ENCODE measurements at regions not wholly inside any gene's neighbourhood (a gene's known extent, or its start where the extent isn't known, plus 50 kb on each side); places are given as distances from the start of the nearest gene placed in this dataset.

DNA sequence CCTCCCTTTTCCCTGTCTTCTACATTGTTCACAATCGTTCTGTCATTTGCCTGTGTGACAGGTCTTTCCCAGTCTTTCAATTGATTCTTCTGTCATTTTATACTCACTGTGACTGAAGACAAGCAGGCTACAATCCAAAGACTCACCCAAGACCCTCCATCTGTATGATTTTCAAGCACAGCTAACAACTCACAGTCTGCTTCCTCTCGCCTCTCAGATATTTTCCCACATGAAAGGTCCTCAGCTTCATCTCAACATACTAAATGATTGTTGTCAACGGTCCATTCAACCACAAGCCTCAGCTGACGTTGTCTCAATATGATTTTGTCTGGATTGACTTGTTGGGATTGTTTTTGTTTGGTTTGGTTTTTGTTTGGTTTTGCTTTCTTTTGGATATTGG, 346.5 kb downstream of the NFIB start:
- 76% methylated on average over 4 of the region's 4 CpGs for WGBS
- no peaks in the 10 kb centered on the region for H3K27me3 ChIP-seq

GRCh38 chr9:13967011-13967410, 346.9 kb downstream of the NFIB start:
- Histone ChIP-seq H3K9me3 (no peaks in the 10 kb centered on the region), H3K36me3 (no peaks in the 10 kb centered on the region), H3K27me3 (no peaks in the 10 kb centered on the region), H3K4me3 (no peak overlapping the region), H3K27ac (no peak overlapping the region), H3K4me1 (peaks cover 4% of the 10 kb centered on the region)
- no peak for TF ChIP-seq EP300 (IDR thresholded peaks at IDR 0.05)
- no peak for TF ChIP-seq POLR2A (IDR thresholded peaks at IDR 0.05)
- TF ChIP-seq POLR2AphosphoS5 (IDR thresholded peaks at IDR 0.05) = no peak
- TF ChIP-seq, protein P1, sequence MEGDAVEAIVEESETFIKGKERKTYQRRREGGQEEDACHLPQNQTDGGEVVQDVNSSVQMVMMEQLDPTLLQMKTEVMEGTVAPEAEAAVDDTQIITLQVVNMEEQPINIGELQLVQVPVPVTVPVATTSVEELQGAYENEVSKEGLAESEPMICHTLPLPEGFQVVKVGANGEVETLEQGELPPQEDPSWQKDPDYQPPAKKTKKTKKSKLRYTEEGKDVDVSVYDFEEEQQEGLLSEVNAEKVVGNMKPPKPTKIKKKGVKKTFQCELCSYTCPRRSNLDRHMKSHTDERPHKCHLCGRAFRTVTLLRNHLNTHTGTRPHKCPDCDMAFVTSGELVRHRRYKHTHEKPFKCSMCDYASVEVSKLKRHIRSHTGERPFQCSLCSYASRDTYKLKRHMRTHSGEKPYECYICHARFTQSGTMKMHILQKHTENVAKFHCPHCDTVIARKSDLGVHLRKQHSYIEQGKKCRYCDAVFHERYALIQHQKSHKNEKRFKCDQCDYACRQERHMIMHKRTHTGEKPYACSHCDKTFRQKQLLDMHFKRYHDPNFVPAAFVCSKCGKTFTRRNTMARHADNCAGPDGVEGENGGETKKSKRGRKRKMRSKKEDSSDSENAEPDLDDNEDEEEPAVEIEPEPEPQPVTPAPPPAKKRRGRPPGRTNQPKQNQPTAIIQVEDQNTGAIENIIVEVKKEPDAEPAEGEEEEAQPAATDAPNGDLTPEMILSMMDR (IDR thresholded peaks at IDR 0.05) = no peak
- DNase-seq (ENCODE audit: low spot score in 2 of 2) = no peak
- 82% methylated on average over 1 of the region's 1 CpG for WGBS

More for the DNA sequence above, 346.5 kb downstream of the NFIB start:
- no peaks in the 10 kb centered on the region for H3K36me3 ChIP-seq
- no peaks in the 10 kb centered on the region for H3K9me3 ChIP-seq
- TF ChIP-seq, protein P1 (IDR thresholded peaks at IDR 0.05) = no peak
- TF ChIP-seq POLR2A (IDR thresholded peaks at IDR 0.05) = no peak
- no peak for TF ChIP-seq POLR2AphosphoS5 (IDR thresholded peaks at IDR 0.05)
- no peak for TF ChIP-seq EP300 (IDR thresholded peaks at IDR 0.05)
- H3K27ac ChIP-seq = no peak overlapping the region
- peaks cover 4% of the 10 kb centered on the region for H3K4me1 ChIP-seq
- DNase-seq (ENCODE audit: low spot score in 2 of 2) = no peak
- H3K4me3 ChIP-seq = no peak overlapping the region

GRCh38 chr9:13963005-13963653, 350.8 kb downstream of the NFIB start:
- WGBS = 76% methylated on average over 3 of the region's 3 CpGs
- Histone ChIP-seq H3K36me3 (no peaks in the 10 kb centered on the region), H3K9me3 (no peaks in the 10 kb centered on the region), H3K4me1 (no peaks in the 10 kb centered on the region), H3K27ac (no peak overlapping the region), H3K4me3 (no peak overlapping the region), H3K27me3 (no peaks in the 10 kb centered on the region)
- TF ChIP-seq POLR2A (IDR thresholded peaks at IDR 0.05) (no peak), POLR2AphosphoS5 (IDR thresholded peaks at IDR 0.05) (no peak)
- no peak for DNase-seq (ENCODE audit: low spot score in 2 of 2)

DNA sequence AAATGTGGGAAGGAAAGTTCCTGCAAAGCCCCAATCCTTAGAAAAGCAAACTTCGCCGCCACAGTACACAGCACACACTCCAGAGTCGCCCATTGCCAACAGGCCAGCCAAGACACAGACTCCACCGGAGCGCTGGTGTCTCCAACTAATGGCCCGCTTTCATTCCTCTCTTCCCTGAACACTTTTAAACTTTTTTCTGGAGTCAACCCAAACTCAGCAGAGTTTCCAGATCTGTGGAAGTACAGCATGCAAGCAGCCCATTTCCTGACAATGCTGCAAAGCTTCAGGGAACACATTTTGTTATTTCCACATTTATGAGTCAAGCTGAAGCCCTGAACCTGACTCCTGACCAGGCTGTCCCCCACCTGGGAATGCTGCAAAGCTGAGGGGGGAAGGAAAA, 351.9 kb downstream of the NFIB start:
- 78% methylated on average over 6 of the region's 6 CpGs for WGBS
- no peak for DNase-seq (ENCODE audit: low spot score in 2 of 2)
- H3K27ac ChIP-seq = no peak overlapping the region
- H3K4me1 ChIP-seq = no peaks in the 10 kb centered on the region
- no peaks in the 10 kb centered on the region for H3K27me3 ChIP-seq
- H3K9me3 ChIP-seq = no peaks in the 10 kb centered on the region
- no peak overlapping the region for H3K4me3 ChIP-seq
- no peaks in the 10 kb centered on the region for H3K36me3 ChIP-seq
- TF ChIP-seq, protein P1 (IDR thresholded peaks at IDR 0.05) = no peak
- TF ChIP-seq EP300 (IDR thresholded peaks at IDR 0.05) = no peak
- no peak for TF ChIP-seq POLR2A (IDR thresholded peaks at IDR 0.05)
- no peak for TF ChIP-seq POLR2AphosphoS5 (IDR thresholded peaks at IDR 0.05)

DNA sequence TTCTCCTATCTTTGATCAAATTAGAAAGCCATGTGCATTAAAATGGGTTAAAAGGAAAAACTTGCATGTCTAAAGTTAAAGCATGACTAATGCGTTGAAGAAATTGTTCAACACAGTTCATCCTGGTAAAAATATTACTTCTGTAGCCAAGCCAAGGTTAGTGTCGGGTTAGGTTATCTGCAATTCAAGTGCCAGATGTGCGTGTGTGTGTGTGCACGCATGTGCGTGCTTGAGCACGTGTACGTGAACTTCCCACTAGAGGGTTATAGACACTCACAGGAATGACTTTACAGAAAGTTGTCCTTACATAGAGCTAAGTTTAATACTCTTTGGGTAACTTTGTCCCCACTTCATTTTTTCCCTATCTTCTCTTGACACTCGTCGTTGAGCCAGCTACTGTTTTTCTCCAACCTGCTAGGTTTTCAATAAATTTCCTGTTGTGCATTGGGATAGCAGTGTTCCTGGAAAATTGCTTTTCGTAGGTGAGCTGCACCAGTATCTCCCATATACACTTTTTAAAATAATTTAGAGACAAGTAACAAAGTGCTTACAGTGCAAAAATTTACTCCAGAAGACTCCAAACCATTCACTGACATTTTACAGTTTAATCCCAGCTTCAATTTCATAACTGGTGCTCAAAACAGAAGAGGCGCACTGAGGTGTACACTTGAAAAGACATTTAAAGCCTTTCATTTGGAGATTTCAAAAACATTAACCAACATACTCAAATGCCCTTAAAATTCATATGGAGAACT, 353.8 kb downstream of the NFIB start:
- 63% methylated on average over 11 of the region's 11 CpGs for WGBS
- no peaks in the 10 kb centered on the region for H3K9me3 ChIP-seq
- TF ChIP-seq, protein P1 (IDR thresholded peaks at IDR 0.05) = no peak
- no peak for TF ChIP-seq POLR2A (IDR thresholded peaks at IDR 0.05)
- no peak for TF ChIP-seq POLR2AphosphoS5 (IDR thresholded peaks at IDR 0.05)
- TF ChIP-seq EP300 (IDR thresholded peaks at IDR 0.05) = no peak

More for the DNA sequence above, 353.8 kb downstream of the NFIB start:
- Histone ChIP-seq H3K27me3 (no peaks in the 10 kb centered on the region), H3K27ac (no peak overlapping the region), H3K4me1 (no peaks in the 10 kb centered on the region), H3K36me3 (no peaks in the 10 kb centered on the region), H3K4me3 (no peak overlapping the region)
- DNase-seq (ENCODE audit: low spot score in 2 of 2) = no peak

Data from suprapubic skin (tissue), 4 donors.